HG03135 (cell line): ENCODE measurements at regions not wholly inside any gene's neighbourhood (a gene's known extent, or its start where the extent isn't known, plus 50 kb on each side); places are given as distances from the start of the nearest gene placed in this dataset.
"Not testable (repeated sequence)": the region's sequence is repeated elsewhere in the genome, so short reads cannot be mapped to it uniquely, and the experiment has no call there.

ENCODE experiments used
- ATAC-seq: cut with Tn5 transposase; IDR thresholded peaks from one replicate; pipeline ENCODE4 v1.9.1; 2021; ENCODE audit warnings: mild to moderate bottlenecking, moderate library complexity; ENCODE audit not compliant: unreplicated experiment

DNA sequence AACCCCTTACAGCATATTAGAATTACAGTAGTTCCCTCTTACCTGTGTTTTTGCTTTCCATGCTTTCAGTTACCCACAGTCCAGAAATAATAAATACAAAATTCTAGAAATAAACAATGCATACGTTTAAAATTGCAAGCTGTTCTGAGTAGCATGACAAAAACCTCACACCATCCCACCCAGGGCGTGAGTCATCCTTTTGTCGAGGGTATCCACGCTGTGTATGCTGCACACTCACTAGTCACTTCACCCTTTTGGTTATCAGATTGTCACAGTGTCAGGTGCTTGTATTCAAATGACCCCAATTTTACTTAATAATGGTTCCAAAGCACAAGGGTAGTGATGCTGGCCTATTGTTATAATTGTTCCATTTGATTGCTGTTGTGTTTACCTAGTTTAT is 72.5 kb upstream of the P3H2 start:
- no peak for ATAC-seq

DNA sequence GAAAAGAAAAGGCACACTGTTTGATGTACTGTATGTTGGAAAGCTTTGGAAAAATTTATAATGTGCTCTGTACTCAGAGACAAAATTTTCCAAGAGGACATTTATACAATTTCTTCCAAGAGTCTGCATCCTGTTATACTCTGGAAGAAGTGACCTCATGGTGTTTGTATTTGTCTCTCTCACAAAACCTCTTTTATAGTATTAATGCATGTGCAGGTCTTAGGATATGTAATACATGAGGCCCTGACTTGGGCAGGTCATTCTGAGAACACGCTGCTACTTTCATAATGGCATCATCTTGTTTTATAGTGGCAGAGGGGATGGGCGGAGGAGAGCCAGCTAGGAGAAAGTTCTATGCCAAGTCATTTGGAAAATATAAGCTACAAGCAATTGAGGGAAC is 72.0 kb upstream of the P3H2 start:
- no peak for ATAC-seq

DNA sequence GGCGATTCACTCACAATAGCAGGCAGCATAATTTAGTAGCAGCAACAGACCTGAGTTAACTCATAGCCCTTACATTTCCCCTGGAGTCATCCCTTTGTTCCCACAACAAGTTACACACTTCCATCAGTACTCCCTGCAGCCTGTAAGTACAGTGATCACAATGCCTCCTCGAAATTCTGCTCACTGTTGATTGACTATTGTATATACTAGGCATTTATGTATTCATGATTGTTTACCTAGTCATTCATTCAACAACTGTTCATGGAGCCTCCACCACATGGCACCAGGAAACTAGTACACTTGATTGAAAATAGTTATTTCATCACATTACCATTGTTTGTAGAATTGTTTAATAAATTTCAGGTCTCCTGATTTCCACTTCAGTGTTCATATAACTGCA is 71.4 kb upstream of the P3H2 start:
- ATAC-seq = no peak

GRCh38 chr3:190188197-190188596 is 67.5 kb upstream of the P3H2 start:
- no peak for ATAC-seq

- ATAC-seq = no peak
These were observed 62.4 kb upstream of the P3H2 start for GRCh38 chr3:190183121-190183520.

DNA sequence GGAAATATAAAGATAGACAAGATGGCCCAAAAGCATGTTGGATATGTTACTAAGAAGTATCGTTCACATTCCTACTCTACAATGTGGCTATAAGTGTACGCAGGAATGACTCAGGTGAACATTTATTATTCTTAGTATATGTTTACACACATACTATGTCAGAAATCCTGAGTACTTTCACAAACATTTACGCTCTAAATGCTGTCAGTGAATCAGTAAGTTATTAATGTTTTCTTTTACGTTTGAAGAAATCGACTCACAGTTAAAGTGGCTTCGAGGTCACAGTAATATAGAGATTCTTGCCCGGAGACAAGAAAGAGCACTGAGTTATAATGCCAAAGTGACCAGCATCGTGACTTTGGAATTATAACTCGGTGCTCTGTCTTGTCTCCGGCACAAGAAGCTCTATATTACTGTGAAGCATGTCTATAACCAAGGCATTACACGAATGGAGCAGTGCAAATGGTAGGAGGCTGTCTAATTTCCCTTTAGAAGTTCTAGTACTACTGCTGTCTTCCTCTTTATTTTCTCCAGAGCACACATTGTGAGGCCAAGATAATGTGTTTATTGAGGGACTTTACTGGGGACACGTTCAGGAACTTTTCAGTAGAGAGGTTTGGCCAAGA is 61.8 kb upstream of the P3H2 start:
- ATAC-seq = no peak

- no peak for ATAC-seq
These were observed 59.6 kb upstream of the P3H2 start for GRCh38 chr3:190180268-190180667.

- ATAC-seq = no peak
These were observed 58.1 kb upstream of the P3H2 start for GRCh38 chr3:190178779-190179178.

DNA sequence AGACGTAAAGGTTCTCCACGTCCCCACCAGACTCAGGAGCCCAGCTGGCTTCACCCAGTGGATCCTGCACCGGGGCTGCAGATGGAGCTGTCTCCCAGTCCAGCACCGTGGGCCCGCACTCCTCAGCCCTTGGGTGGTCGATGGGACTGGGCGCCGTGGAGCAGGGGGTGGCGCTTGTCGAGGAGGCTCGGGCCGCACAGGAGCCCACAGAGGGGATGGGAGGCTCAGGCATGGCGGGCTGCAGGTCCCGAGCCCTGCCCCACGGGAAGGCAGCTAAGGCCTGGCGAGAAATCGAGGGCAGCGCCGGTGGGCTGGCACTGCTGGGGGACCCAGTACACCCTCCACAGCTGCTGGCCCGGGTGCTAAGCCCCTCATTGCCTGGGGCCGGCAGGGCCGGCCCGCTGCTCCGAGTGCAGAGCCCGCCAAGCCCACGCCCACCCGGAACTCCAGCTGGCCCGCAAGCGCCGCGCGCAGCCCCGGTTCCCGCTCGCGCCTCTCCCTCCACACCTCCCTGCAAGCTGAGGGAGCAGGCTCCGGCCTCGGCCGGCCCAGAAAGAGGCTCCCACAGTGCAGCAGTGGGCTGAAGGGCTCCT is 56.3 kb upstream of the P3H2 start:
- not testable (repeated sequence) for ATAC-seq

DNA sequence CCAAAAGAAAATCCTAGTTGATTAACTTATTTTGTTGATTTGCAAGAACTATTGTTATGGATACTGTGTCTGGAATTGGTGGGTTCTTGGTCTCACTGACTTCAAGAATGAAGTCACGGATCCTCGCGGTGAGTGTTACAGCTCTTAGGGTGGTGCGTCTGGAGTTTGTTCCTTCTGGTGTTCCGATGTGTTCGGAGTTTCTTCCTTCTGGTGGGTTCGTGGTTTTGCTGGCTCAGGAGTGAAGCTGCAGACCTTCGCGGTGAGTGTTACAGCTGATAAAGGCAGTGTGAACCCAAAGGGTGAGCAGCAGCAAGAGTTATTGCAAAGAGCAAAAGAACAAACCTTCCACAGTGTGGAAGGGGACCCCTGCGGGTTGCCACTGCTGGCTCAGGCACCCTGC is 55.4 kb upstream of the P3H2 start:
- not testable (repeated sequence) for ATAC-seq

- ATAC-seq = no peak
These were observed 54.8 kb upstream of the P3H2 start for GRCh38 chr3:190175490-190175889.

DNA sequence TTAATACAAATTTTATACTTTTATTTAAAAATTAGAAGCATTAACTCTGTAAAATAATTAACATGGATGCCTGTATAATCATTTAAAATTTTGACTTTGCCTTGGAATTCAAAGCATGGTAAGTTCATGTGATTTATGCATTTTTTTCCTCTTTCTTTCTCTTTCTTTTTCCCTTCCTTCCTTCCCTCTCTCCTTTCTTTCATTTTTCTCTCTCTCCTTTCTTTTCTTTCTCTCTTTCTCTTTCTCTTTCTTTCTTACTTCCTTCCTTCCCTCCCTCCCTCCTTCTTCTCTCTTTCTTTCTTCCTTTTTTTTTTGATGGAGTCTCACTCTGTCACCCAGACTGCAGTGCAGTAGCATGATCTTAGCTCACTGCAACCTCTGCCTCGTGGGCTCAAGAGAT is 53.8 kb upstream of the P3H2 start:
- no peak for ATAC-seq

GRCh38 chr3:190173426-190173825 is 52.7 kb upstream of the P3H2 start:
- no peak for ATAC-seq

DNA sequence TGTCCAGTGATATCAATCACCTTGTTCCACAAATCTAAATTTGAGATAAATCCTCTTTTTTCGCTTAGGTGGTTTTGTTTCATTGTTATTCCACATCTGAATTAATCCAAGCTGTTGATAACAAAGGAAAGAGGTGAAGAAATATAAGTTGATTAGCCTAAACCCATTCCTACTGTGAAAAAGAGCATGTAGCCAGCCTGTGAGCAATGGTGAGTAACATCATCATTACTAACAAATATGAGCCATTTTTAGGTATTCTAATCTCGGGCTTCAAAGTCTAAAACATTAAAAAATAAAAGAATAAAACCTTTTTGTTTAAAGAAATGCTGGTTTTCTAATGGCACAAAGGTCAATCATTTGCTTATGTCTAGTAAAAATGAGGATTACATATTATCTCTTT is 52.1 kb upstream of the P3H2 start:
- ATAC-seq = no peak
